ENCODE measurements at regions not wholly inside any gene's neighbourhood (a gene's known extent, or its start where the extent isn't known, plus 50 kb on each side); places are given as distances from the start of the nearest gene placed in this dataset.

DNA sequence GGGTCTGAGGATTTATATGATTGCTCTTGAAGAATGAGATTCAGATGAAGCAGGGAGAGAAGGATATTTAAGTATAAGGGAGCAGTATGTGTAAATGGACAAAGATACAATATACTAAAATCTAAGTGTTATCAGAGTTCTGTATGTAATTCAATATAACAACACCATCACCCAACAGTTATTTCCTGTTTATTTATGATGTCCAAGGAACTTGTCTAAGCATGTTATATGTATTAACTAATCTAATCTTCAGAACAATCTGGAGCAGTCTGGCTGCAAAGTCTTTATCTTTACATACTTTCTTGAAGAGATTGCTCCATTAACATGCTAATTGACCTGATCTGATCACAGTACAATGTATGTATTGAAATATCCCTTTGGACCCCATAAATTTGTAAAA, 203.8 kb upstream of the WDFY3 start:
- H3K27me3 ChIP-seq (ENCODE audit: control insufficient read depth in 2 of 2, insufficient read depth in 2 of 2, low read length in 2 of 2) = peaks cover 0 to 2% of the 10 kb centered on the region in 2 experiments
- intact Hi-C loops (cut with micrococcal nuclease) (no loop called here), dilution Hi-C loops (cut with MboI; ENCODE audit: extremely low pct_ligation_motif_present, low sequenced_read_pairs) (no loop called here)
- no TSS peak for BruUV-seq (replicated peaks)
- no peaks in the 10 kb centered on the region for H3K79me2 ChIP-seq (ENCODE audit: control insufficient read depth, insufficient read depth, low read length)
- H3K9me3 ChIP-seq (replicated peaks; ENCODE audit: control insufficient read depth, insufficient read depth, low read length) = no peaks in the 10 kb centered on the region
- H3K4me1 ChIP-seq (ENCODE audit: control insufficient read depth, extremely low read depth, insufficient read depth, low read length) = no peaks in the 10 kb centered on the region
- H3K4me2 ChIP-seq (ENCODE audit: insufficient read depth, low read length) = no peak overlapping the region
- H4K20me1 ChIP-seq (replicated peaks; ENCODE audit: control insufficient read depth, extremely low read depth, insufficient read depth, low read length) = no peaks in the 10 kb centered on the region
- H2AFZ ChIP-seq (ENCODE audit: low read depth, low read length) = no peak overlapping the region
- CTCF ChIA-PET = interaction anchor here (0.8 kb wide), 1 partner anchor 86 kb away, joined by 3 read pairs; no protein-coding TSS in a partner anchor
- POLR2A ChIA-PET = no interaction called here
- no peak overlapping the region for H3K9ac ChIP-seq (replicated peaks; ENCODE audit: extremely low read depth, insufficient read depth, low read length)
- H3K36me3 ChIP-seq (ENCODE audit: control insufficient read depth in 2 of 2, extremely low read depth in 1 of 2, insufficient read depth in 2 of 2, low read length in 2 of 2) = no peaks in the 10 kb centered on the region
- no peaks in the 10 kb centered on the region for H3K9me1 ChIP-seq (replicated peaks; ENCODE audit: control insufficient read depth, extremely low read depth, insufficient read depth, low read length)
- no peak for TF ChIP-seq POLR2AphosphoS5 (IDR thresholded peaks at IDR 0.05; ENCODE audit: insufficient read depth, low read depth, low read length)
- TF ChIP-seq FOS (IDR thresholded peaks at IDR 0.05; ENCODE audit: borderline replicate concordance, insufficient read depth, low read length) = no peak
- no peak for TF ChIP-seq EZH2 (IDR thresholded peaks at IDR 0.05; ENCODE audit: borderline replicate concordance, low read depth, low read length, severe bottlenecking)
- no peak for TF ChIP-seq JUN (IDR thresholded peaks at IDR 0.05; ENCODE audit: borderline replicate concordance, insufficient read depth, insufficient read length, low read depth)
- TF ChIP-seq MYC (IDR thresholded peaks at IDR 0.05; ENCODE audit: low read depth, low read length) = no peak
- TF ChIP-seq POLR2A (IDR thresholded peaks at IDR 0.05; ENCODE audit: low read depth, low read length) = no peak
- TF ChIP-seq GATA2 (IDR thresholded peaks at IDR 0.05; ENCODE audit: insufficient read depth, insufficient read length, low read depth, low read length) = no peak
- TF ChIP-seq CTCF (IDR thresholded peaks at IDR 0.05; ENCODE audit: extremely low read depth in 1 of 2, insufficient read depth in 1 of 2, low read depth in 1 of 2, low read length in 2 of 2) = no peak
- TF ChIP-seq MAX (IDR thresholded peaks at IDR 0.05; ENCODE audit: insufficient read depth, insufficient read length) = no peak
- no peak overlapping the region for H3K27ac ChIP-seq (ENCODE audit: insufficient read depth, low read depth, low read length)
- DNase-seq (ENCODE audit: low read depth, low spot score) (no peak), FAIRE-seq (no peak)
- no peak overlapping the region for H3K4me3 ChIP-seq (replicated peaks in 1 of 3; ENCODE audit: insufficient read depth in 1 of 3, low read depth in 1 of 3, low read length in 3 of 3)
